SU-DHL-6 (cell line): ENCODE measurements at regions not wholly inside any gene's neighbourhood (a gene's known extent, or its start where the extent isn't known, plus 50 kb on each side); places are given as distances from the start of the nearest gene placed in this dataset.

Source experiments
- H2AFZ ChIP-seq: fragments of 200-600 bp; sonication (generic); 2 replicates; pipeline ENCODE4 v1.6.1; 2014; ENCODE audit warnings: low read depth, mild to moderate bottlenecking, moderate library complexity, mixed read lengths, antibody characterized with exemption, low read length; ENCODE audit not compliant: severe bottlenecking
- H3F3A ChIP-seq: fragments of 200-600 bp; shearing (Covaris generic); 2 replicates; pipeline ENCODE4 v1.6.0; 2016; ENCODE audit warnings: antibody characterized with exemption, mild to moderate bottlenecking; ENCODE audit not compliant: insufficient read depth
- H3K27ac ChIP-seq: fragments of 200-600 bp; sonication (generic); 2 replicates; pipeline ENCODE4 v1.5.1; 2016; ENCODE audit warnings: low read depth, mild to moderate bottlenecking, low read length, moderate library complexity, mixed read lengths
- H3K27me3 ChIP-seq: fragments of 200-600 bp; sonication (generic), shearing (Covaris generic); 2 replicates; pipeline ENCODE4 v1.6.0; 2014; ENCODE audit warnings: mild to moderate bottlenecking, low read length
- H3K36me3 ChIP-seq: fragments of 200-600 bp; sonication (generic); 2 replicates; pipeline ENCODE4 v1.6.1; 2014; ENCODE audit warnings: mild to moderate bottlenecking, low read length, mixed read lengths
- H3K4me2 ChIP-seq: fragments of 300-600, 200-600 bp; shearing (Covaris generic), sonication (generic); 2 replicates; pipeline ENCODE4 v1.6.0; 2014; ENCODE audit warnings: low read length, low read depth, mild to moderate bottlenecking; ENCODE audit not compliant: poor library complexity, severe bottlenecking
- H3K4me3 ChIP-seq: fragments of 200-600 bp; sonication (generic); 2 replicates; pipeline ENCODE4 v1.5.1; 2014; ENCODE audit warnings: antibody characterized with exemption, low read length, mild to moderate bottlenecking, mixed read lengths; ENCODE audit not compliant: insufficient read depth, poor library complexity, severe bottlenecking
- H3K79me2 ChIP-seq: fragments of 200-600 bp; sonication (generic); 2 replicates; pipeline ENCODE4 v1.6.1; 2014; ENCODE audit warnings: mild to moderate bottlenecking, low read length, moderate library complexity; ENCODE audit not compliant: insufficient read depth
- H3K9ac ChIP-seq: fragments of 200-600 bp; sonication (generic); 2 replicates; pipeline ENCODE4 v1.7.0; 2014; ENCODE audit warnings: mild to moderate bottlenecking, low read length
- H3K9me2 ChIP-seq: fragments of 200-600 bp; sonication (generic); replicated peaks from 2 replicates; pipeline ENCODE4 v1.6.1; 2014; ENCODE audit warnings: low read length; ENCODE audit not compliant: insufficient read depth
- H3K9me3 ChIP-seq: fragments of 200-600 bp; sonication (generic); 2 replicates; pipeline ENCODE4 v1.6.1; 2014; ENCODE audit warnings: low read length, mixed read lengths; ENCODE audit not compliant: insufficient read depth
- H4K20me1 ChIP-seq: fragments of 200-600 bp; sonication (generic); 2 replicates; pipeline ENCODE4 v1.6.1; 2014; ENCODE audit warnings: low read depth, mild to moderate bottlenecking, antibody characterized with exemption, low read length, moderate library complexity, mixed read lengths
- CTCF ChIP-seq: fragments of 200-600 bp; sonication (generic); IDR thresholded peaks from one replicate; pipeline ENCODE4 v1.5.1; 2017; ENCODE audit warnings: antibody characterized with exemption, mild to moderate bottlenecking, low read length, moderate library complexity; ENCODE audit not compliant: insufficient read depth, poor library complexity, severe bottlenecking
- EZH2phosphoT487 ChIP-seq: fragments of 200-600 bp; sonication (generic), shearing (Covaris generic); conservative IDR thresholded peaks from 2 replicates; pipeline ENCODE4 v1.6.1; 2018; ENCODE audit warnings: mild to moderate bottlenecking, antibody characterized with exemption, low read length, moderate library complexity, mixed read lengths

- Histone ChIP-seq H3F3A (no peaks in the 10 kb centered on the region), H3K9me2 (no peaks in the 10 kb centered on the region), H3K36me3 (no peaks in the 10 kb centered on the region), H4K20me1 (no peaks in the 10 kb centered on the region), H3K79me2 (no peaks in the 10 kb centered on the region), H3K4me2 (no peak overlapping the region), H3K9me3 (no peaks in the 10 kb centered on the region), H2AFZ (no peak overlapping the region), H3K4me3 (no peak overlapping the region), H3K27me3 (no peaks in the 10 kb centered on the region), H3K27ac (no peak overlapping the region), H3K9ac (no peak overlapping the region)
- no peak for TF ChIP-seq CTCF
- TF ChIP-seq EZH2phosphoT487 = no peak
These were observed 91.3 kb upstream of the GGTLC1 start for GRCh38 chr20:24079661-24080412.

- no peaks in the 10 kb centered on the region for H3K27me3 ChIP-seq
- H3K36me3 ChIP-seq = no peaks in the 10 kb centered on the region
- H3K4me3 ChIP-seq = no peak overlapping the region
- H2AFZ ChIP-seq = no peak overlapping the region
- no peaks in the 10 kb centered on the region for H3K79me2 ChIP-seq
- H4K20me1 ChIP-seq = no peaks in the 10 kb centered on the region
- no peaks in the 10 kb centered on the region for H3F3A ChIP-seq
- H3K9me2 ChIP-seq = no peaks in the 10 kb centered on the region
- H3K9me3 ChIP-seq = no peaks in the 10 kb centered on the region
- H3K4me2 ChIP-seq = no peak overlapping the region
- H3K9ac ChIP-seq = no peak overlapping the region
- H3K27ac ChIP-seq = no peak overlapping the region
- TF ChIP-seq CTCF (no peak), EZH2phosphoT487 (no peak)
These were observed 88.6 kb upstream of the GGTLC1 start for GRCh38 chr20:24077145-24077544.

GRCh38 chr20:24070679-24071078, 82.1 kb upstream of the GGTLC1 start:
- no peak for TF ChIP-seq CTCF
- no peak for TF ChIP-seq EZH2phosphoT487

More at GRCh38 chr20:24070679-24071078, 82.1 kb upstream of the GGTLC1 start:
- no peaks in the 10 kb centered on the region for H3F3A ChIP-seq
- no peak overlapping the region for H3K27ac ChIP-seq
- H3K9me2 ChIP-seq = no peaks in the 10 kb centered on the region
- no peak overlapping the region for H3K9ac ChIP-seq
- H3K79me2 ChIP-seq = no peaks in the 10 kb centered on the region
- H2AFZ ChIP-seq = no peak overlapping the region
- no peaks in the 10 kb centered on the region for H3K27me3 ChIP-seq
- H4K20me1 ChIP-seq = no peaks in the 10 kb centered on the region
- no peak overlapping the region for H3K4me2 ChIP-seq
- no peaks in the 10 kb centered on the region for H3K36me3 ChIP-seq
- H3K9me3 ChIP-seq = no peaks in the 10 kb centered on the region
- no peak overlapping the region for H3K4me3 ChIP-seq
